GM12873 (cell line): ENCODE measurements at regions not wholly inside any gene's neighbourhood (a gene's known extent, or its start where the extent isn't known, plus 50 kb on each side); places are given as distances from the start of the nearest gene placed in this dataset.

Experiments
- CTCF ChIP-seq: IDR thresholded peaks from 2 replicates; pipeline ENCODE4 v1.5.1; 2012; ENCODE audit warnings: low read depth, mild to moderate bottlenecking, moderate library complexity, low read length, control low read depth; ENCODE audit not compliant: insufficient read depth; ENCODE audit errors: missing control alignments

- TF ChIP-seq CTCF = no peak
Measured at GRCh38 chr17:73989671-73990070, 213.8 kb upstream of the RPL38 start.

- no peak for TF ChIP-seq CTCF
Measured at GRCh38 chr17:73990290-73990689, 213.2 kb upstream of the RPL38 start.

- no peak for TF ChIP-seq CTCF
Measured at GRCh38 chr17:73991260-73991659, 212.2 kb upstream of the RPL38 start.

GRCh38 chr17:73994946-73995345 lies 208.5 kb upstream of the RPL38 start:
- no peak for TF ChIP-seq CTCF

- no peak for TF ChIP-seq CTCF
Measured at GRCh38 chr17:73997059-73997458, 206.4 kb upstream of the RPL38 start.

GRCh38 chr17:73998249-73998648 lies 205.2 kb upstream of the RPL38 start:
- TF ChIP-seq CTCF = no peak

GRCh38 chr17:73998653-73999645 lies 204.5 kb upstream of the RPL38 start:
- peak; percentile 94 for TF ChIP-seq CTCF
